ENCODE measurements at regions not wholly inside any gene's neighbourhood (a gene's known extent, or its start where the extent isn't known, plus 50 kb on each side); places are given as distances from the start of the nearest gene placed in this dataset.

DNA sequence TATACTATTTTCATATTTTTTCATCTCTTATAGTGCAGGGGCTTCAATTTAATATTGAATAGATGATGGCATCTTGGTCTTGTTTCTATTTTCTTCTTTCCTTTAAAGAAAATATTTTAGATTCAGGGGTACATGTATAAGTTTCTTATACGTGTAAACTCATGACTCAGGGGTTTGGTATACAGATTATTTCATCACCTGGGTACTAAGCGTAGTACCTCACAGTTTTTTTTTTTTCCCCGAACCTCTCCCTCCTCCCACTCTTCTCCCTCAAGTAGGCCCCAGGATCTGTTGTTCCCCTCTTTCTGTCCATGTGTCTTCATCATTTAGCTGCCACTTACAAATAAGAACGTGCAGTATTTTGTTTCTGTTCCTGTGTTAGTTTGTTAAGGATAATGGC, 172.6 kb downstream of the TMTC3 start:
- H3K9me3 Mint-ChIP-seq (ENCODE audit: unreplicated experiment) = no peaks in the 10 kb centered on the region
- H3K27ac Mint-ChIP-seq (ENCODE audit: low read depth, unreplicated experiment) = no peak overlapping the region
- no peaks in the 10 kb centered on the region for H3K36me3 Mint-ChIP-seq (ENCODE audit: insufficient read depth, unreplicated experiment)
- H3K4me1 Mint-ChIP-seq (ENCODE audit: insufficient read depth, unreplicated experiment) = peaks cover 6% of the 10 kb centered on the region
- POLR2A ChIA-PET = no interaction called here
- H3K27me3 Mint-ChIP-seq (ENCODE audit: insufficient read depth, unreplicated experiment) = no peaks in the 10 kb centered on the region
- BruUV-seq (replicated peaks) = no TSS peak
- DNase-seq (ENCODE audit: unreplicated experiment) = peak; percentile 11
- H3K4me3 Mint-ChIP-seq (ENCODE audit: unreplicated experiment) = no peak overlapping the region
- TF ChIP-seq, protein P1, sequence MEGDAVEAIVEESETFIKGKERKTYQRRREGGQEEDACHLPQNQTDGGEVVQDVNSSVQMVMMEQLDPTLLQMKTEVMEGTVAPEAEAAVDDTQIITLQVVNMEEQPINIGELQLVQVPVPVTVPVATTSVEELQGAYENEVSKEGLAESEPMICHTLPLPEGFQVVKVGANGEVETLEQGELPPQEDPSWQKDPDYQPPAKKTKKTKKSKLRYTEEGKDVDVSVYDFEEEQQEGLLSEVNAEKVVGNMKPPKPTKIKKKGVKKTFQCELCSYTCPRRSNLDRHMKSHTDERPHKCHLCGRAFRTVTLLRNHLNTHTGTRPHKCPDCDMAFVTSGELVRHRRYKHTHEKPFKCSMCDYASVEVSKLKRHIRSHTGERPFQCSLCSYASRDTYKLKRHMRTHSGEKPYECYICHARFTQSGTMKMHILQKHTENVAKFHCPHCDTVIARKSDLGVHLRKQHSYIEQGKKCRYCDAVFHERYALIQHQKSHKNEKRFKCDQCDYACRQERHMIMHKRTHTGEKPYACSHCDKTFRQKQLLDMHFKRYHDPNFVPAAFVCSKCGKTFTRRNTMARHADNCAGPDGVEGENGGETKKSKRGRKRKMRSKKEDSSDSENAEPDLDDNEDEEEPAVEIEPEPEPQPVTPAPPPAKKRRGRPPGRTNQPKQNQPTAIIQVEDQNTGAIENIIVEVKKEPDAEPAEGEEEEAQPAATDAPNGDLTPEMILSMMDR (IDR thresholded peaks at IDR 0.05; ENCODE audit: unreplicated experiment) = no peak
- CTCF ChIA-PET = interaction anchor here (0.6 to 0.7 kb wide), 3 partner anchors 9 to 159 kb away, joined by 3 read pairs; no protein-coding TSS in a partner anchor
- intact Hi-C loops (cut with micrococcal nuclease) = no loop called here

DNA sequence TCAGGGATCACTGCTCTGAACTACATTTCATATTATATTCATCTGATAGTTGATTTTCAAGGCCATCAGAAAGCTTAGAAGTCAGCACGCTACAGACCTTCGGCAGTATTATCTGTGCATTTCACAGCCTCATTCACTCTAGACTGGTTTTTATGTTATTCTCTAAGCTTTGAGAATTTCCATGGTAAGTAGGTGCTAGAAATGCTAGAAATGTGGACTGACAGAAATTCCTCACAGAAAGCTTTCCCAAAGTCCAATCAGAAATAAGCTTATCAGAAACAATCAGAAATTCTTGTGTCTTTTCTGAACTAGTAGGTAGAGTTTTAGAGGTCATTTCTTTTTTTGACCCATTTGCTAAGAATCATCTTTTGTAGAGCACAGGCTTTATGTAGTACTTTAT, 176.6 kb downstream of the TMTC3 start:
- DNase-seq (ENCODE audit: unreplicated experiment) = no peak
- no TSS peak for BruUV-seq (replicated peaks)
- CTCF ChIA-PET = no interaction called here

DNA sequence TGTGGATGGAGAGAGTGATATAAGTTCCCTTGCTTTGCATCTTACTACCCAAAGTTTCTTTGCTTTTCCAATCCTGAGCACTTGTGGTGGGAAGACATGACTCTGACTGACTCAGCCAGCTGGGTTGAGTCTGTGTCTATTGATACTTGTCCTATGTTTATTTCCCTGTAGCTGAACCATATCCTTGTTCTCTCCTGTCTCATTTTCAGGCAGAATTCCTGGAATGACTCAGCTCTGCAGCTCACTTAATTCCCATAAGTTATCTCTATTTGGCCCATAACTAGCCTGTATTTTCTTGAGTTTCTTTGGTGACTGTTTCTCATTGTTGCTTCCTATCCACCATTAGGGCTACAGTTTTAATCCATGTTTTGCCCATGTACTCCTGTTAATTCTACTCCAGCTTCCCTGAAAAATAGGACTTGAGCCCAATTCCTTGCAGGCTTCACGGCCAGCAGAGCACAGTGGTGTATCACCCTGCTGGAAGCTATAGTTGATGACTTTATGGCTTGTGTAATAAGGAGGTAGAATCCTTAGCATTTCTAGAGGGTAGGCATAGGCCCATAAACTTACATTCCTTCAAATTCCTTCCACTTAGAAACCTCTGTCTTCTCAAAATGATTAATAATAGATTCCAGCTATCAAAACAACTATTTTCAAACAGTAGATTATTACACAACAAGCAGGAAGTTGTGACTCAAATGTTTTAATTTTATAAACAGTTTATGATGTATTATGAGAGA, 183.1 kb downstream of the TMTC3 start:
- H3K27me3 Mint-ChIP-seq (ENCODE audit: insufficient read depth, unreplicated experiment) = no peaks in the 10 kb centered on the region
- ChIA-PET POLR2A (interaction anchor here (0.7 to 1.5 kb wide), 12 partner anchors 9 to 255 kb away, joined by 3 to 7 read pairs (median 4); partner anchors contain the start of gene KITLG), CTCF (interaction anchor here (0.7 to 1.2 kb wide), 5 partner anchors 9 to 319 kb away, joined by 3 to 4 read pairs (median 4); no protein-coding TSS in a partner anchor)
- intact Hi-C loops (cut with micrococcal nuclease) = loop anchor here (5.0 to 10.0 kb wide), 2 partner anchors 50 to 257 kb away; partner anchors contain the start of gene KITLG
- no peaks in the 10 kb centered on the region for H3K9me3 Mint-ChIP-seq (ENCODE audit: unreplicated experiment)
- TF ChIP-seq, protein P1 (IDR thresholded peaks at IDR 0.05; ENCODE audit: unreplicated experiment) = no peak
- peak; percentile 77 for DNase-seq (ENCODE audit: unreplicated experiment)
- no peaks in the 10 kb centered on the region for H3K36me3 Mint-ChIP-seq (ENCODE audit: insufficient read depth, unreplicated experiment)
- BruUV-seq (replicated peaks) = no TSS peak
- peak overlapping the region; percentile 93 for H3K27ac Mint-ChIP-seq (ENCODE audit: low read depth, unreplicated experiment)
- H3K4me3 Mint-ChIP-seq (ENCODE audit: unreplicated experiment) = peak overlapping the region; percentile 22
- H3K4me1 Mint-ChIP-seq (ENCODE audit: insufficient read depth, unreplicated experiment) = peaks cover 11% of the 10 kb centered on the region

More for the DNA sequence above, 176.6 kb downstream of the TMTC3 start:
- TF ChIP-seq, protein P1 (IDR thresholded peaks at IDR 0.05; ENCODE audit: unreplicated experiment) = no peak
- POLR2A ChIA-PET = interaction anchor here (1.2 kb wide), 1 partner anchor 8 kb away, joined by 3 read pairs; no protein-coding TSS in a partner anchor
- no peaks in the 10 kb centered on the region for H3K27me3 Mint-ChIP-seq (ENCODE audit: insufficient read depth, unreplicated experiment)
- no peak overlapping the region for H3K4me3 Mint-ChIP-seq (ENCODE audit: unreplicated experiment)
- no peaks in the 10 kb centered on the region for H3K36me3 Mint-ChIP-seq (ENCODE audit: insufficient read depth, unreplicated experiment)
- H3K9me3 Mint-ChIP-seq (ENCODE audit: unreplicated experiment) = no peaks in the 10 kb centered on the region
- intact Hi-C loops (cut with micrococcal nuclease) = no loop called here
- no peaks in the 10 kb centered on the region for H3K4me1 Mint-ChIP-seq (ENCODE audit: insufficient read depth, unreplicated experiment)
- H3K27ac Mint-ChIP-seq (ENCODE audit: low read depth, unreplicated experiment) = no peak overlapping the region

DNA sequence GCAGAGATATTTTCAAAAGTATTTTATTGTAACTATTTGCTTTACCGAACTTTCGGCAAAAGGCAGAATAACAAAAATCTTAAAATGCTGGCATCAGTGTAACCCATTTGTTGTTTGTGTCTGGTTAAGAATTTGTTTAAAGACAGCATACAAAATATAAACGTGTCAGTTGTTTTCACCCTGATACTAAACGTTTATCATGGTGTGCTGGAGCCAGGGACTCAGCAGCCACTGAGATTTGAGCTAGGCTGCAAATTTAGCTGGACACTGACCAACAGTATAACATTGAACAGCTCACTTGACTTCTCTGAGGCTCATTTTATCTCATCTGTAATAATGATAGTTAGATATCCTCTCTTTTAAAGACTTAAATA, 183.7 kb downstream of the TMTC3 start:
- ChIA-PET CTCF (interaction anchor here (0.7 to 1.2 kb wide), 2 partner anchors 22 to 319 kb away, joined by 3 to 4 read pairs; no protein-coding TSS in a partner anchor), POLR2A (interaction anchor here (0.8 to 1.5 kb wide), 8 partner anchors 8 to 254 kb away, joined by 3 to 7 read pairs (median 4); partner anchors contain the start of gene KITLG)
- Mint-ChIP-seq H3K4me1 (ENCODE audit: insufficient read depth, unreplicated experiment) (peaks cover 11% of the 10 kb centered on the region), H3K27ac (ENCODE audit: low read depth, unreplicated experiment) (peak overlapping the region; percentile 93), H3K27me3 (ENCODE audit: insufficient read depth, unreplicated experiment) (no peaks in the 10 kb centered on the region), H3K9me3 (ENCODE audit: unreplicated experiment) (no peaks in the 10 kb centered on the region), H3K4me3 (ENCODE audit: unreplicated experiment) (no peak overlapping the region), H3K36me3 (ENCODE audit: insufficient read depth, unreplicated experiment) (no peaks in the 10 kb centered on the region)
- BruUV-seq (replicated peaks) = no TSS peak
- peak; percentile 54 for DNase-seq (ENCODE audit: unreplicated experiment)
- TF ChIP-seq, protein P1 (IDR thresholded peaks at IDR 0.05; ENCODE audit: unreplicated experiment) = no peak
- intact Hi-C loops (cut with micrococcal nuclease) = loop anchor here (5.0 to 10.0 kb wide), 2 partner anchors 49 to 256 kb away; partner anchors contain the start of gene KITLG
